HEK293 (cell line): ENCODE measurements at regions not wholly inside any gene's neighbourhood (a gene's known extent, or its start where the extent isn't known, plus 50 kb on each side); places are given as distances from the start of the nearest gene placed in this dataset.

Experiments
- CTCF ChIA-PET: fragments of 350-600 bp; formaldehyde crosslinking; extraction: SDS; loops from one replicate; lab custom pipeline; 2021; ENCODE audit warnings: antibody characterized with exemption; lab: Yijun Ruan, JAX
- POLR2A ChIA-PET: fragments of 300-600 bp; formaldehyde crosslinking; extraction: SDS; loops from one replicate; lab custom pipeline; 2020; ENCODE audit warnings: antibody characterized with exemption, inconsistent platforms; lab: Yijun Ruan, JAX
- H3K27ac ChIP-seq: fragments of 200-500 bp; sonication (Bioruptor generic); 2 replicates; pipeline ENCODE4 v1.5.1; 2014; ENCODE audit warnings: low read depth, low read length, control low read depth, inconsistent platforms; ENCODE audit errors: extremely low read depth
- H3K36me3 ChIP-seq, 2 experiments: fragments of 200-500 bp in 1 of 2; sonication (Bioruptor generic) in 1 of 2; 1 replicate in 1 of 2; 2 replicates in 1 of 2; pipeline ENCODE4 v1.5.1; 2014 to 2017; ENCODE audit warnings: inconsistent platforms in 2 of 2, low read length in 2 of 2; ENCODE audit not compliant: control insufficient read depth in 2 of 2, insufficient read depth in 1 of 2
- H3K4me1 ChIP-seq: fragments of 200-500 bp; sonication (Bioruptor generic); 2 replicates; pipeline ENCODE4 v1.5.1; 2014; ENCODE audit warnings: mild to moderate bottlenecking, low read length, inconsistent platforms; ENCODE audit not compliant: control insufficient read depth, insufficient read depth
- H3K4me3 ChIP-seq: 2 replicates; pipeline ENCODE4 v1.5.1; 2011; ENCODE audit warnings: low read depth, mild to moderate bottlenecking, control low read depth, low read length, moderate library complexity
- H3K9me3 ChIP-seq: fragments of 200-500 bp; sonication (Bioruptor generic); 2 replicates; pipeline ENCODE4 v1.5.1; 2014; ENCODE audit warnings: low read depth, low read length, inconsistent platforms; ENCODE audit not compliant: control insufficient read depth, insufficient read depth
- GLIS2 ChIP-seq: fragments of 450-650 bp; formaldehyde crosslinking; IDR thresholded peaks from 2 replicates; pipeline ENCODE4 v1.5.1; 2016; ENCODE audit warnings: missing biosample characterization, missing genetic modification characterization
- MYNN ChIP-seq: fragments of 450-650 bp; formaldehyde crosslinking; IDR thresholded peaks from 2 replicates; pipeline ENCODE4 v1.5.1; 2016; ENCODE audit warnings: missing biosample characterization, missing genetic modification characterization, borderline replicate concordance
- ZBTB7A ChIP-seq: fragments of 450-650 bp; formaldehyde crosslinking; IDR thresholded peaks from 2 replicates; pipeline ENCODE4 v1.5.1; 2016; ENCODE audit warnings: low read depth, missing biosample characterization, missing genetic modification characterization
- ZFP69B ChIP-seq: fragments of 450-650 bp; formaldehyde crosslinking; IDR thresholded peaks from 2 replicates; pipeline ENCODE4 v1.5.1; 2016; ENCODE audit warnings: missing biosample characterization, missing genetic modification characterization
- ZNF132 ChIP-seq: fragments of 450-650 bp; formaldehyde crosslinking; IDR thresholded peaks from 2 replicates; pipeline ENCODE4 v1.5.1; 2017; ENCODE audit warnings: missing biosample characterization, missing genetic modification characterization, borderline replicate concordance
- ZNF223 ChIP-seq: fragments of 450-650 bp; formaldehyde crosslinking; IDR thresholded peaks from 2 replicates; pipeline ENCODE4 v1.5.1; 2016; ENCODE audit warnings: missing biosample characterization, missing genetic modification characterization
- ZNF350 ChIP-seq: fragments of 450-650 bp; formaldehyde crosslinking; IDR thresholded peaks from 2 replicates; pipeline ENCODE4 v1.5.0; 2017; ENCODE audit warnings: missing biosample characterization, mild to moderate bottlenecking, missing genetic modification characterization
- ZNF433 ChIP-seq: fragments of 450-650 bp; formaldehyde crosslinking; IDR thresholded peaks from 2 replicates; pipeline ENCODE4 v1.5.1; 2016; ENCODE audit warnings: missing biosample characterization, missing genetic modification characterization, low read depth
- ZNF555 ChIP-seq: fragments of 450-650 bp; formaldehyde crosslinking; conservative IDR thresholded peaks from 2 replicates; pipeline ENCODE4 v1.5.1; 2017; ENCODE audit warnings: missing biosample characterization, mild to moderate bottlenecking, missing genetic modification characterization, inconsistent platforms
- ZNF596 ChIP-seq: fragments of 450-650 bp; IDR thresholded peaks from 2 replicates; pipeline ENCODE4 v1.5.0; 2018; ENCODE audit warnings: missing biosample characterization, mild to moderate bottlenecking, missing genetic modification characterization, moderate library complexity
- ZNF629 ChIP-seq: fragments of 450-650 bp; formaldehyde crosslinking; IDR thresholded peaks from 2 replicates; pipeline ENCODE4 v1.5.1; 2017; ENCODE audit warnings: missing biosample characterization, missing genetic modification characterization
- ZNF677 ChIP-seq: fragments of 450-650 bp; IDR thresholded peaks from 2 replicates; pipeline ENCODE4 v1.5.0; 2018; ENCODE audit warnings: missing biosample characterization, mild to moderate bottlenecking, missing genetic modification characterization, moderate library complexity
- ZNF701 ChIP-seq: fragments of 450-650 bp; formaldehyde crosslinking; IDR thresholded peaks from 2 replicates; pipeline ENCODE4 v1.5.1; 2016; ENCODE audit warnings: missing biosample characterization, missing genetic modification characterization
- ZNF76 ChIP-seq: fragments of 450-650 bp; formaldehyde crosslinking; IDR thresholded peaks from 2 replicates; pipeline ENCODE4; 2016; ENCODE audit warnings: low read depth, missing biosample characterization, missing genetic modification characterization, borderline replicate concordance
- ZNF776 ChIP-seq: fragments of 450-650 bp; formaldehyde crosslinking; IDR thresholded peaks from 2 replicates; pipeline ENCODE4 v1.5.0; 2017; ENCODE audit warnings: missing biosample characterization, missing genetic modification characterization, borderline replicate concordance
- ZNF791 ChIP-seq: fragments of 450-650 bp; formaldehyde crosslinking; IDR thresholded peaks from 2 replicates; pipeline ENCODE4 v1.5.1; 2016; ENCODE audit warnings: missing biosample characterization, missing genetic modification characterization
- ZXDB ChIP-seq: fragments of 450-650 bp; formaldehyde crosslinking; IDR thresholded peaks from 2 replicates; pipeline ENCODE4 v1.5.1; 2016; ENCODE audit warnings: missing biosample characterization, missing genetic modification characterization
- TF ChIP-seq, protein P1 (sequence below): fragments of 450-650 bp; formaldehyde crosslinking; IDR thresholded peaks from 2 replicates; pipeline ENCODE4 v1.5.1; 2016; ENCODE audit warnings: missing biosample characterization, missing genetic modification characterization
- TF ChIP-seq, protein P2 (sequence below): fragments of 450-650 bp; formaldehyde crosslinking; IDR thresholded peaks from 2 replicates; pipeline ENCODE4 v1.5.1; 2016; ENCODE audit warnings: missing biosample characterization, missing genetic modification characterization
- TF ChIP-seq, protein P3 (sequence below): sonication (generic); formaldehyde crosslinking; IDR thresholded peaks from 2 replicates; pipeline ENCODE4 v1.8.1; 2022; ENCODE audit warnings: mild to moderate bottlenecking, moderate library complexity, missing genetic modification reagents

DNA sequence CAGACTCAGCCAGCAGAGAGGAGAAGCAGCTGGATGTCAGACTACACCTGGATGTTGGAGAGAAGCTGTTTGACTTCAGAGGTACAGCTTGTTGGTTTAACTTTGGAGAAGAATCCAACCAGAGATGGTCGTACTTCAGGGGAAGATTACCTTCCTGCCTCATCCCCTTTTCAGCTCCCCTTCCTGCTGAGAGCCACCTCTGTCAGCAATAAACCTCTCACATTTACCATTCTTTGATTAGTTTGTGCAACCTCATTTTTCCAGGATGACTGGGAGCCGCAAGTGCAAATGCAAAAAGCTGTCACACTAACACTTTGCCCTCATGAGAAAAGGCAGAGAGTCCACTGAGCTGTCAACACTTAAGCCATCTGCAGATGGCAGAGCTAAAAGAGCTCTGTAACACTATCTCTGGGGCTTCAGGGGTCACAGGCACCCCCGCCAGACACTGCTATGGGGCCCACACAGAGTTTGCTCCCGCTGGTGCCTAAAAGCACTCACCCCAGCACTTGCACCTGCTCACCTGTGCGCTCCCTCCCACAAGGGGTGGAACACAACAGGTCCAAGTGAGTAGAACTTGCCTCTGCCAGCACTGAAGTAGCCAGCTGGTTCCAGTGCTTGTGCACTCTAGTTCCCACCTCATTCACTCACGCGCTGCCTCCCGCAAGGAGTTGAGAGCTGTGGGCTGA lies 391.7 kb downstream of the METTL4 start:
- POLR2A ChIA-PET, result no interaction called here
- H3K4me3 ChIP-seq, result no peak overlapping the region
- no peaks in the 10 kb centered on the region for H3K36me3 ChIP-seq
- H3K27ac ChIP-seq, result no peak overlapping the region
- no peaks in the 10 kb centered on the region for H3K4me1 ChIP-seq
- no peaks in the 10 kb centered on the region for H3K9me3 ChIP-seq
- TF ChIP-seq ZNF555, result no peak
- TF ChIP-seq, all 188 proteins: peak for 0
- CTCF ChIA-PET, result interaction anchor here (0.6 kb wide), 1 partner anchor 83 kb away, joined by 3 read pairs; no protein-coding TSS in a partner anchor

DNA sequence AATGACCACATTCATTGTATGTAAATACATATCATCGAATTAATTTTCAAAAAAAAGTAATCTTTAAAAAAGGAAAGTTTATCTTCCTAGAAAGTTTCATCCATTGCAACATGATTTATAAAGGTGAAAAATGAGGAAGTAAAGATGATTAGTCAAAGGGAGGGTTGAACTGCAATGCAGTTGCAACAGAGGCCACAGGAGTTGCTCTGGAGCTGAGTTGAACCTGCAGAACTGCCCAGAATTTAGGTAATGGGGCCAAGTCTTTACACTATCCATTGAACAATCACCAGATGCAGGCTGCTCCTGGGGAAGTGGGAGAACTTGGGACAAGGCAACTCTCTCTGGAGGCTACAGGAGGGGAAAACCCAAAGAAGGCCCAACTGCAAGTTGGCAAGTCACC lies 390.7 kb downstream of the METTL4 start:
- Histone ChIP-seq H3K4me3 (no peak overlapping the region), H3K4me1 (no peaks in the 10 kb centered on the region), H3K36me3 (no peaks in the 10 kb centered on the region), H3K27ac (no peak overlapping the region), H3K9me3 (no peaks in the 10 kb centered on the region)
- TF ChIP-seq ZNF350 (tag by site-specific recombination) (no peak), ZBTB7A (tag by site-specific recombination) (no peak), ZNF791 (tag by site-specific recombination) (no peak), ZNF776 (tag by site-specific recombination) (no peak), ZFP69B (tag by site-specific recombination) (no peak), ZNF76 (no peak), MYNN (tag by site-specific recombination) (no peak), ZNF701 (tag by site-specific recombination) (no peak), ZNF433 (tag by site-specific recombination) (no peak), ZNF677 (tag by site-specific recombination) (no peak), ZNF132 (tag by site-specific recombination) (no peak), ZNF629 (no peak), GLIS2 (tag by site-specific recombination) (no peak), ZXDB (tag by site-specific recombination) (no peak), ZNF223 (tag by site-specific recombination) (no peak), ZNF596 (tag by site-specific recombination) (no peak)
- TF ChIP-seq, protein P1, sequence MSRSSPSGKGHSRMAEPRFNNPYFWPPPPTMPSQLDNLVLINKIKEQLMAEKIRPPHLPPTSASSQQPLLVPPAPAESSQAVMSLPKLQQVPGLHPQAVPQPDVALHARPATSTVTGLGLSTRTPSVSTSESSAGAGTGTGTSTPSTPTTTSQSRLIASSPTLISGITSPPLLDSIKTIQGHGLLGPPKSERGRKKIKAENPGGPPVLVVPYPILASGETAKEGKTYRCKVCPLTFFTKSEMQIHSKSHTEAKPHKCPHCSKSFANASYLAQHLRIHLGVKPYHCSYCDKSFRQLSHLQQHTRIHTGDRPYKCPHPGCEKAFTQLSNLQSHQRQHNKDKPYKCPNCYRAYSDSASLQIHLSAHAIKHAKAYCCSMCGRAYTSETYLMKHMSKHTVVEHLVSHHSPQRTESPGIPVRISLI (tag by site-specific recombination), result no peak
- TF ChIP-seq, protein P2, sequence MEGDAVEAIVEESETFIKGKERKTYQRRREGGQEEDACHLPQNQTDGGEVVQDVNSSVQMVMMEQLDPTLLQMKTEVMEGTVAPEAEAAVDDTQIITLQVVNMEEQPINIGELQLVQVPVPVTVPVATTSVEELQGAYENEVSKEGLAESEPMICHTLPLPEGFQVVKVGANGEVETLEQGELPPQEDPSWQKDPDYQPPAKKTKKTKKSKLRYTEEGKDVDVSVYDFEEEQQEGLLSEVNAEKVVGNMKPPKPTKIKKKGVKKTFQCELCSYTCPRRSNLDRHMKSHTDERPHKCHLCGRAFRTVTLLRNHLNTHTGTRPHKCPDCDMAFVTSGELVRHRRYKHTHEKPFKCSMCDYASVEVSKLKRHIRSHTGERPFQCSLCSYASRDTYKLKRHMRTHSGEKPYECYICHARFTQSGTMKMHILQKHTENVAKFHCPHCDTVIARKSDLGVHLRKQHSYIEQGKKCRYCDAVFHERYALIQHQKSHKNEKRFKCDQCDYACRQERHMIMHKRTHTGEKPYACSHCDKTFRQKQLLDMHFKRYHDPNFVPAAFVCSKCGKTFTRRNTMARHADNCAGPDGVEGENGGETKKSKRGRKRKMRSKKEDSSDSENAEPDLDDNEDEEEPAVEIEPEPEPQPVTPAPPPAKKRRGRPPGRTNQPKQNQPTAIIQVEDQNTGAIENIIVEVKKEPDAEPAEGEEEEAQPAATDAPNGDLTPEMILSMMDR (tag by site-specific recombination), result no peak
- TF ChIP-seq, protein P3, sequence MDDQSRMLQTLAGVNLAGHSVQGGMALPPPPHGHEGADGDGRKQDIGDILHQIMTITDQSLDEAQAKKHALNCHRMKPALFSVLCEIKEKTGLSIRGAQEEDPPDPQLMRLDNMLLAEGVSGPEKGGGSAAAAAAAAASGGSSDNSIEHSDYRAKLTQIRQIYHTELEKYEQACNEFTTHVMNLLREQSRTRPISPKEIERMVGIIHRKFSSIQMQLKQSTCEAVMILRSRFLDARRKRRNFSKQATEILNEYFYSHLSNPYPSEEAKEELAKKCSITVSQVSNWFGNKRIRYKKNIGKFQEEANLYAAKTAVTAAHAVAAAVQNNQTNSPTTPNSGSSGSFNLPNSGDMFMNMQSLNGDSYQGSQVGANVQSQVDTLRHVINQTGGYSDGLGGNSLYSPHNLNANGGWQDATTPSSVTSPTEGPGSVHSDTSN (CRISPR knock-in tag), result no peak
- CTCF ChIA-PET, result interaction anchor here (0.6 kb wide), 1 partner anchor 84 kb away, joined by 3 read pairs; no protein-coding TSS in a partner anchor
- POLR2A ChIA-PET, result no interaction called here
